Activated CD8-positive, alpha-beta memory T cell treated with anti-CD3 and anti-CD28 coated beads, Interleukin-2, amount 50 U/mL, for 1 hour (primary cell): ENCODE measurements at regions not wholly inside any gene's neighbourhood (a gene's known extent, or its start where the extent isn't known, plus 50 kb on each side); places are given as distances from the start of the nearest gene placed in this dataset.
"Not testable (repeated sequence)": the region's sequence is repeated elsewhere in the genome, so short reads cannot be mapped to it uniquely, and the experiment has no call there.

Source experiments
- DNase-seq: peaks from one replicate; pipeline ENCODE4 v3.0.0-alpha.2; 2020; ENCODE audit errors: extremely low read depth

DNA sequence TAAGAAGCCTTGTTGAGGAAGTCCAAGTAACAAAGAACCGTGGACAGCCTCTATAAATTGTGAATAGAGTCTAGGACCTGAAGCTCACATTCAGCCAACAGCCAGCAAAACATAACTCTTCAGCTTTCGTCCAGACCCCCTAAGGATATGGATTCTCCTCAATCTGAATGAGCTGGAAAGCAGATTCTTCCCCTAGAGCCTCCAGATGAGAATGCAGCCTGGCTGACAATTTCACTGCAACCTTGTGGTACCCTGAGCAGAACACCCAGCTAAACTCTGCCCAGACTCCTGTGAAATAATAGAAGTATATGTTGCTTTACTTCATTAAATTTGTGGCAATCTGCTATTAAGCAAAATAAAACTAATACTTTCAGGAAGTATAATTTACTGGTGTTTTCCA lies 483.5 kb upstream of the SLC8A1 start:
- no peak for DNase-seq

DNA sequence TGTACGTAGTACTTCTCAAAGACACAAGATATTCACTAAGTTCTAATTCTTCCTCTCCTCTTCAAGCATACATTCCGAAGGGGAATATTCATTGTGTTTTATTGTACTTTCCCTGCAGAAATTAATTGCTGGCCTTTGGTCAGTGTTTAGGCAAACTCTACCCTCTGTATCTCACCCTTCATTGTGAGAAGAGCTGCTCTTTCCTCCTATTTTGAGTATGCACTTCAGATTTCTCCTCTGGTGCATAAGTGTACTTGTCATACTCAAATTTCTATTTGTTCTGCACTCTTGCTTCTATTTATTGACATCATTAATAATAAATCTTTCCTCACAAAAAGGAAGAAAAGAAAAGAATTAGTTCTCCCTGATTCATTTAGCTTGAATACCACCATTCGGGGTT lies 485.4 kb upstream of the SLC8A1 start:
- no peak for DNase-seq

DNA sequence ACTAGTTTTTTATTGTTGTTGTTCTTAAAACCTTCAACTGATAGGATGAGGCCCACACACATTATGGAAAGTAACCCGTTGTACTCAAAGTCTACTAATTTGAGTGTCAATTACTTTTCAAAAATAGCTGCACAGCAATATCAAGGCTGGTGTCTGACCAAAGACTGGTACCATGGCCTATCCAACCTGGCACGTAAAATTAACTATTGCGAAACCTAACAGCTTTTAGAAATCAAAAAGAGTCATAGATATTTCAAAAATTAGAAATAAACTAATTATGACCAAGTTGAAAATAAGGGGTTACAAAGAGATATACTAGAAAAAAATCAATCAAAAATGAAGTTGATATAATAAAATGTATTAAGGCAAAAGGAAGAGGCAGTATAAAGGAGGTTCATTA lies 501.5 kb upstream of the SLC8A1 start:
- no peak for DNase-seq

DNA sequence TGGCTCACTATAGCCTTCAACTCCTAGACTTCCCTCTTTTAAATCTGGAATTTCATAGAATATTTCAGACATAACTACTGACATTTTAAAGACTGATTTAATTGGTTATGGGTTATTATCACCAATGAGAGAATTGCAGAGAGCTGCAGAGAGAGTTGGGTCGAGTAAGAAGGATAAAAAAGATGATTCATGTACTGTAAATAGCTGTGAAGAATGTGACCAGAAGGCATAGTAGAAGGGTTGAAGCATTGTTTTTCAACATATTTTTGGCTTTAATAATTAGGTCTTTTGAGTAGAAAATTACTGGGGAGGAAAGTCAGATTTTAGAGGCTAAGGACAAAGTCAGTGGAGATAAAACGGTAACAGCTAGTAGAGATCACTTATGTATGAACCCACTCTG lies 503.2 kb upstream of the SLC8A1 start:
- DNase-seq: no peak

DNA sequence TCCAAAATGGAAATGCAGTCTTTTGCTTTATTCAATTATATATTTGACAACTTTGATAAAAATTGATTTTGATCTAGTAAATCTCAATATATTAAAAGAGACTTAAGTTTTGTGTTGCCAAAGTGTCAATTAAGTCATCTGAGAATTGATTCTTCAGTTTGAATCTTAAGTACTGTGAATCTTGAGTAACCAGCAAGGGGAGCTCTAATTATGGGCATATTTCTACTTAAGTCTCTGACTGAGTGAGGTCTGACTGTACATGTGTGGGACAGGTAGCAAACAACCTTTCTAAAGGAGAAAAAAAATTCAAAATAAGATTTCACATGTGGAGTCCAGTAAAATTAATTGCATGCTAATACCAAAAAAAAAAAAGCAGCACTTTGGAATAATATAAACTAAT lies 503.7 kb upstream of the SLC8A1 start:
- no peak for DNase-seq

DNA sequence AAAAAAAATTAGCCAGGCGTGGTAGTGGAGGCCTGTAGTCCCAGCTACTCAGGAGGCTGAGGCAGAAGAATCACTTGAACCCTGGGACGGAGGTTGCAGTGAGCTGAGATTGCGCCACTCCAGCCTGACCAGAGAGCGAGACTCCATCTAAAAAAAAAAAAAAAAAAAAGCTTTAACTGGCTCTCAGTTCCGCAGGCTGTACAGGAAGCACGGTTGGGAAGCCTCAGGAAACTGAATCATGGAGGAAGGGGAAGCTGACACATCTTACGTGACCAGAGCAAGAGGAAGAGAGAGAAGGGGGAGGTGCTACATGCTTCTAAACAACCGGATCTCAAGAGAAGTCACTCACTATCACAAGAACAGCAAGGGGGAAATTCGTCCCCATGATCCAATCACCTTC lies 505.6 kb upstream of the SLC8A1 start:
- DNase-seq: no peak

DNA sequence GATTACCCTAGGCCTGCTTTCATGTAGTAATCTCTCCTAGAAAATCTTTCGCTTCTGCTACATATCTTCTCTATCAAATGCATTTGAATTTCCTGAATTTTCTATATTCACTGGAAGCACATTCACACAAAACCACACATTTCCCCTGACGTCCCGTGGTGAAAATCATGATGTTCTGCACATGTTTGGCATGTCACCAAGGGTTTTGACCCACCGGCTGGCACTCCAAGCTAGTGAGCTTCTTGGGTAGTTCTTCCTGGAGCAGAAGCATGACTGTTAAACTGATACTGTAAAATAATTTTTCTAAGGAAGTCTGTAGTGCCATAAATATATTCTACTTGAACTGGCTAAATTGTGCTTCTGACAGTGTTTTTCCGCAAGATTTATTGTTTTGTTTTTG lies 510.1 kb upstream of the SLC8A1 start:
- DNase-seq: no peak

DNA sequence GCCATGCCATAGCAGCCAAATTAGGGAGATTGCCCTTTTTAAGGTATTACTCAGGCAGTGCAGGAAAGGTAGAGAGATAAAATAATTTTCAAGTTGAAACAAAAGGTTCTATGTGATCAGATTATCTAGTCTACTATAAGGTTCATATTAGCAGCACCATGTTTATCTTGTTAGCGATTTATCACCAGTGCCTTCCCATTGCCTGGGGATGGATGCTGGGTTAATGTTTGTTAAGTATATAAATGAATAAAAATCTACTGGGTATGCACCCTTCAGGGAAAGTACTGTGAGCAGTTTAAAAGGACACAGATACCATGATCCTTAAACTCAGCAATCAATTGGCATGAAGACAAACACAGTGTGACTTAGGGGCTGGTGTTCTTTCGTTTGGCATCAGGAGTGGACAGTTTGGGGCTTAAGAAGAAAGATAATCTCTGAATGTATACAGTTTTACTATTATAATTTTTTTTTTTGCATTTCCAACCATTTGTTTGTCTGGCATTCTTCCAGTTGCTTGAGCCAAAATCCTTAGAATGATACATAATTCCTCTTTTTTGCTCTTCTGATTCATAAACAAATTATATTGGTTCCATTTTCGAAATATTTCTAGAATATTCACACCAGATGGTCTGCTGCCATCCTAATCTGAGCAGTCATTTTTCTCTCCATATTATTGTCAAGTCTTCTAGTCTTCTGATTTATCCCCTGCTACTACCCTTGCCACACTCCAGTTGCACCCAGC lies 512.8 kb upstream of the SLC8A1 start:
- DNase-seq: no peak

DNA sequence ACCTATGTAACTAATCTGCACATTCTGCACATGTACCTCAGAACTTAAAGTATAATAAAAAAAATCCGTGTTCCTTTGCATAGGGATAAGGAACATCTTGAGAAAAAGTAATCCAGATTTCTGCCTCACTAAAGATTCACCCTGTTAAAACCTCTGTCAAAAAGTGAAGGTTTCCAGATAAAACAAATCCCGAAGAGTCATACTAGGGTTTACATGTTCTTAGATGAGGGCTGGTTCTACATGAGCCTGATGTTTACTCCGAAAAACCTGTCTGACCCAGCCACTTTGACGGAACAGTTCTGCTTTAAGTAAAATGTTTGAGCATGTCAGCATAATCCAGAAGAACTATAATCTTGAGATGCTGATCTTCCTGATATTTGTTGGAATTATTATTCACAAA lies 515.6 kb upstream of the SLC8A1 start:
- no peak for DNase-seq

DNA sequence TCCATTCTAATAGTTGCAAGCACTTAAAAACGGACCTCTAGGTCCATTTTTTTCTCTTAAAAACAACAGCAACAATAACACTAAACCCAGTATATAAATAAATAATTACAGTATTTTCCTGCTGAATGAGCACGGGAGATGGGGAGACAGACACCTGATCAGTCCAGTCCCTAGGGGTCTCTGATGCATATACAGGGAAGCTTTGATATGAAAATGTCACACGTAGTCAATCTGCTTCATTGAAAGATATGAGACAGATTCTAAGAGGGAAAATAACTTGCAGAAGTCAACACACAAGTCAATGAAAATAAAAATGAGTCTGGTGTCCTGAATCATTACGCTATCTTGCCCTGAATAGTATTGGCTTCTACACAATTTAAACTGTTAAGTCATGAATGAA lies 523.3 kb upstream of the SLC8A1 start:
- no peak for DNase-seq

DNA sequence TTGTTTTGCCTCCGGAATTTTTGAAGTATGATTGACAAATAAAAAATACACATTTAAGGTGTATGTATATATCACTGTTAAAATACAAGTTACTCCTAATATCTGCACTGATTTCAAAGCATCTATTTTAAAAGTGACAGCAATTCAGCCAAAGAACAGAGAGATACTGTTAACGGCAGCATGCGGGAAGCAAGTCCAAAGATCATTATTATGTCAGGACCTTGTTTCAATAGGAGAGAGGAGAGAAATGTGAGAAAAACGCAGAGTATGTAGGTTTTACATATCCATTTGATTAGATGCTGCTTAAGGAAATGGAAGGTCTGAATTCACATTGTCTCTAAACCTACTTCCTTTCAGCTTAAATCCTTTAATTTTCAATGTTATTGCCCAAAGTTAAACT lies 545.5 kb upstream of the SLC8A1 start:
- DNase-seq: no peak

DNA sequence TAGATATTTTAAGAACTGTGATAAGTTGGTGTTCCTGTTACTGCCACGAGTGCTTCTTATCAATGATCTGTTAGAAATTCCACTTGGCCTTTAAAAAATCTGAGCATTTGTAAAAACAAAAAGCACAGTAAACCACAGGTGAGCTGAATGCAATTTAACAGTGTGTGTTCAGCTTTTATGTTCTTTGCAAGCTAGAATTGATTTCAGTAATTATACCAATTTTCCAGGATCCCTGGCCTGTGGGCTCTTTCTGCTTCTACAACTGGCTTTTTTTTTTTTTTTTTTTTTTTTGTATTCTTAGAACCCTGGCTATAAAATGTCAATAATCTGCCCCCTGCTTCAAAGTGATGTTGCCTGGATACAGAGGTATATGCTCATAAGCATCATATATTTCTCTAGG lies 548.5 kb upstream of the SLC8A1 start:
- DNase-seq: no peak

DNA sequence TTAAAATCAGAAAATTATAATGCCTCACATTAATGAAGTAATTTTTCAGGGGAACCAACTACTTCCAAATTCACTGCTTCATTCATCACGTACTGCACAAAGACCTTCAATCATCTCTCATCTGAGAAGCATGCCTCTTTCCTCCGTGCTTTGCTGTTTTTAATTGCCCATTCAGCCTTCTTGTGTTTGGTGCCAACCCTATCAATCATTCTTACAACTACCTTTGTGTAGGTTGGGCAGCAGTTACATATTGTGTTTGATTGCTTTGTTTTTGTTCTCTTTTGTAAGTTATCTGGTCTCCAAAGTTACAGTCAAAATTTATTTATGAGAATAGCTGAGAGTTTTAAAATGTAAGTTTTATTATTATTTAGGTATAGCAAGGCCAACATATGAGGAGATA lies 549.0 kb upstream of the SLC8A1 start:
- no peak for DNase-seq

DNA sequence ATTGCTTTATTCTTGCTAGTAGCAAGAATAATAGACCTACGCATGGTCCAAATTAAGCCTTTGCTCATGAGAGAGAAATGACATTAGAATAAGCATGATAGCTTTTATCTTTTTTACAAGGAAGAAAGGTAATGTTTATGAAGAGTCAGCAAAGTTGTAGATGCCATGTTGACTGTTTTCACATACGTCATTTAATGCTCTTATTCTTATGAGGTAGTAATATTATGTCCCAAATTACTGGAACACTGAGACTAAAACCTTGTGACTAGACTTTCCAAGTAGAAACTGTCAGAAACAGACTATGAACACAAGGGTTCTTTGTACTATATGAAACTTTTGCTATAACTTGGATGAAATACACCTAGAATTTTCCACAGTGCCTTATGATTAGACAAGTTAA lies 552.8 kb upstream of the SLC8A1 start:
- no peak for DNase-seq

DNA sequence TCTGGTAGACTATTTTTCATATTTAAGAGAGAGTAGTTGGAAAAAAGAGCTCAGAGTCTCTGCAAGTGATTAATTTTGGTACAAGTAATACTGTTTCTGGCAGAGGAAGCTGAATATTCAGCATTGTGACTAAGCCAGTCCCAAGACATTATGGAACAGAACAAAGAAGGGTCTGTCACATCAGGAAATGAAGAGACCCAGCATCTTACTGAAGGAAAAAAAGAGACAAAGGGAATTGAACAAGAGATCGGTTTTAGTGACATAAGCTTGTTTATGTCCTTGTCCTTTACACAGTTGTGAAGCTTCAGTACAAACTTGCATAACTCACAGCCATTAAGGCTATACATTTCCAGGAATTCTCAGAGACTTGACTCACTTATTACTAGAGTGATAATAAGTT lies 568.5 kb upstream of the SLC8A1 start:
- DNase-seq: no peak

DNA sequence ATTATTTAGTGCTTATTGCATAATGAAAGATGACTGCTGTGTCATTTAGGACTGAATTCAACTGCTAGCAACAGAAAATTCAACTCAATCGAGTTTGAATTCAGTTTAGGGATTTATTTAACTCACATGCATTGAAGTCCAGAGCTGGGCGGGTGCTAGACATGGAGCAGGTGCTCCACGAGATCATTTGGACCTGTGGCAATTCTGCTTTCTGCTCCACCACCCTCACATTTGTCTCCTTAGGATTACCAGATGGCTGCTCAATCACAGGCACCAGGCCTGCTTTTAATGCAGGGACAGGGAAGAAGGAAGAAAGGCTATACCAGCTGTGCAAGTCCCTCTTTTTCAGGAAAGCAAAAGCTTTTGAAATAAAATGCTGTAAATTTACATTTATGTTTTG lies 572.9 kb upstream of the SLC8A1 start:
- DNase-seq: no peak

DNA sequence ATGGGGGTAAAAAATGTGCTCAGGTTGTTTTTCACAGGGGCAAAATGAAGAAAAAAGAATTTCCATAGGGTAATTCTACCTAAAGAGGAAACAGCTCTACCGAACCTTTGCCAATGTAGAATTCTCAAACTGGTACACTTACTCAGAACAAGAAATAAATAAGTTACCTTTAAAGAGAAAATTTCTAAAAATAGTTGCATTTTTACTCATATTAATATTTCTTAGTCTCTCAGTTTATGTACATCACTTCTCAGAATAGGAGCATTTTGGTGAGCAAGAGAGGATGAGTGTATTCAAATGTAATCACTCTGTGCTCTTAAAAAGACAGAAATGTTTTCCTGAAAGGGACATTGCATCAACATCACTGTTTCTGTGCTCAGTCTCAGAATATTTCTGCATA lies 574.7 kb upstream of the SLC8A1 start:
- DNase-seq: no peak

DNA sequence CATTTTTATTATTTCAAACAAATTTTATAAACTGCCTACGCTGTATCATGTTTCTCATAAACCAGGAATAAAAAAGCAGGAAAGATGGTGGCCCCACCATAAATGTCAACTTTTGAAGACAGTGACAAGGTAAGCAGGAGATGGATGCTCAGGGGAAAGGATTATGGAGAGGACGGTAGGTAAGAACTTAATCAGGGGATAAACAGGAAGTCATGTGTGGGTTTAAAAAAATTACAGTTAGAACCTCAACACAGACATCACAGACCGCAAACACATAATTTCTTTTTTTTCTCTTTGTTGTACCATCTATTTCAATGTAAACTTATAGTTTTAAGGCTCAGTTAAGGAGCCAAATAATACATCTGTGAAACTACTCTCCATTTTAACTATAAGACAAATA lies 575.2 kb upstream of the SLC8A1 start:
- DNase-seq: no peak

DNA sequence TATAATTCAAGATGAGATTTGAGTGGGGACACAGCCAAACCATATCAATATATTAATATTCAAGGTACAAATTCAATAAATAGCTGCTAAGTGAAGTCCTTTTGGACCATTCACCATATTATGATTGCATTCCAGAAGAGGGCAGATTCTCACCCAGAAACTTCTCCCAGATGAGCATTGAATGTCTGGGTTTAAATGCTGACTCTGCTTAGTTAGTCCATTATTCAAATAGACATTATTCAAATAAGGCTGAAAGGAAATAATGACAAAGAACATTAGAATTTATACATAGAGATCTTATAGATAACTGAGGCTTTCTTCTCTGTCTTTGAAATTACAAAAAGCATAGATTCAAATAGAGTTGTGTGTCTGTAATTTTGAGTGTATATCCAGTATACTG lies 579.4 kb upstream of the SLC8A1 start:
- no peak for DNase-seq

DNA sequence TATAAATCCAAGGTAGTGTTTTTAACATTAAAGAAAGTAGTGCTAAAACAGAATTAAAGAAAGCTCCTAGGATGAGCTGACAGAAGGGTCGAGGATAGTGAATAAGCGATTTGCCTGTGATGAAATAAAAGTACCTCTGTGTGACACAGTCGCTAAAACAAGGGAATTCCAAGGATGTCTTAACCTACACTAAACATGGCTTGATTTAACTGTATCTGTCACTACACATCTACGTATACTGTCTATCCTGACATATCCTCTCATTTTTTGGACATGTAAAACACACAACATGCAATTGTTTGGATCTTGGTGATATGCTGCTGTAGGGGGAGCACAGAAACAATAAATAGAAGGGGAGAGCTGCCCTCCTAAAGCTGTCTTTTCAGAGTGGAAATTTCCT lies 580.8 kb upstream of the SLC8A1 start:
- DNase-seq: no peak

DNA sequence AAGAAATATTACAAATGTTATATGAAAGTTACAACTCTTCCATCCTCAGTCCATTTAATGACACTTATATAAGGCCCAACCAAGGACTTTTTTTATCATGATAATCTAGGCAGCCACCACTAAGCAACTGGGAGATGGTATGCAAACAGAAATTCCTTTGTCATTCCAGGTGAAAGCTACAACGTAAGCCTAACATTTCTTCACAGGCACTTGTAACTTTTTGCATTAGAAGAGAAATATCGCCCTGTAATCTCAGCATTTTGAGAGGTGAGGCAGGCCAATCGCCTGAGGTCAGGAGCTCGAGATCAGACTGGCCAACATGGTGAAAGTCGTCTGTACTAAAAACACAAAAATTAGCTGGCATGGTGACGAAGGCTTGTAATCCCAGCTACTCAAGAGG lies 581.2 kb upstream of the SLC8A1 start:
- DNase-seq: no peak

DNA sequence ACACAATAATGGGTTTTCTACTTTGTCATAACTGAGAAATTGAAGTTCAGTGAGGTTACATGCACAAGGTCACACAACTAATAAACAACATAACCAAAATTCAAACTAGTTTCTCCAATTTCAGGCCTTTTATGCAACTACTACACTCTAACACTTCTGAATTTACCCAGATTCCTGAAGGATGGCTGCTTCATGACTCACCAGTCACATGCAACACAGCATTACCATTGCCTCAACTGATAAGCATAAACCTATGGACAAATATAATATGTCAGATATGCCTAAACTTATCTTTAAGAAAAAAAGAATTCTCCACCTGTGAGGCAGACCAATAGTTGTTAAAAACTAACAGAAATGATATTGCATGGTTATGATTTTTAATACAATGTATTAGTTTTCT lies 586.5 kb upstream of the SLC8A1 start:
- no peak for DNase-seq

DNA sequence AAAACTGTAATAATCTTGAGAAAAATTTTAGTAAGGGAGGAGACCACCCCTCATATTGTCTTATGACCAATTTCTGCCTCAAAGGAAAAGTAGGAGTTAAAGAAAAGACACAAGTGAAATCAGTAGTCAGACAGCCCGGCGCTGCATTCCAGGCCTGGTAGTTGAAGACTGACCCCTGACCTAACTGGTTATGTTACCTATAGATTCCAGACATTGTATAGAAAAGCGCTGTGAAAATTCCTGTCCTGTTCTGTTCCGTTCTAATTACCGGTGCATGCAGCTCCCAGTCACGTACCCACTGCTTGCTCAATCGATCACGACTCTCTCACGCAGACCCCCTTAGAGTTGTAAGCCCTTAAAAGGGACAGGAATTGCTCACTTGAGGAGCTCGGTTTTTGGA lies 587.9 kb upstream of the SLC8A1 start:
- DNase-seq: not testable (repeated sequence)

DNA sequence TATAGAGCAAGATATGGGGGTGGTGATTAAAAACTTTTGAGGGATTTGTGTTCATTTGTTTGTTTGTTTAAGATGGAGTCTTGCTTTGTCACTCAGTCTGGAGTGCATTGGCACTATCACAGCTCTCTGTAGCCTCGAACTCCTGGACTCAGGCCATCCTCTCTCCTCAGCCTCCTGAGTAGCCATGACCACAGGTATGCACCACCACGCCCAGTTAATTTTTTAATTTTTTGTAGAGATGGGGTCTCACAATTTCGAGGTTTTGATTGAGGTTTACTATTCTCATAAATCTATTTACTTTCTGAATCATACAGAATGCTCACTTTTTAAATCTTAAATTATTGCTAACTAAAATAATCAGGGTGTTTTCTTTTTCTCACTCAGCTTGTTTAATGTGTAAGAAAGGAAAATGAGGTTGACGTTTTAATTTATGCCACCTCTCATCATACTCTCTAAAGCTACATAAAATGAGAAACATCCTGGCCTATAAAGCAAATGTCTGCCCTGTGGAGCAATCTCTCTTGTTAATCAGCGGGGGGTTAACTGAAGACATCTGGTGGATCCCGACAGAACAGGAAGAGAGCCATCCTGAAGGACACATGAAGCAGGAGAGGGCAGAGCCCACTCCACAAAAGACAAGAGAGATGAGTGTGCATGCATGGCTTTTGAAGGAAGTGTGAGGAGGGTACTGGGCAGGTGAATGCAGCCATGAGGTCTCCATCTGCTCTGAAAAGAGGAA lies 589.1 kb upstream of the SLC8A1 start:
- DNase-seq: no peak
